ENCODE measurements at regions not wholly inside any gene's neighbourhood (a gene's known extent, or its start where the extent isn't known, plus 50 kb on each side); places are given as distances from the start of the nearest gene placed in this dataset.

GRCh38 chr7:28347475-28348318, 64.6 kb upstream of the CREB5 start (continued):
- TF ChIP-seq KLF1 (tag; IDR thresholded peaks at IDR 0.05) (no peak), SIX5 (IDR thresholded peaks at IDR 0.05; ENCODE audit: borderline replicate concordance in 1 of 2, insufficient read depth in 1 of 2, low read depth in 1 of 2, low read length in 2 of 2) (no peak), ZBTB43 (CRISPR knock-in tag; IDR thresholded peaks at IDR 0.05) (no peak), FOXA3 (CRISPR knock-in tag; conservative IDR thresholded peaks at IDR 0.05 in 1 of 2, IDR thresholded peaks at IDR 0.05 in 1 of 2) (no peak), DNMT1 (IDR thresholded peaks at IDR 0.05) (no peak), KHSRP (IDR thresholded peaks at IDR 0.05) (no peak), ZBTB7A (IDR thresholded peaks at IDR 0.05; ENCODE audit: borderline replicate concordance, control insufficient read depth, low read depth, low read length) (no peak)

DNA sequence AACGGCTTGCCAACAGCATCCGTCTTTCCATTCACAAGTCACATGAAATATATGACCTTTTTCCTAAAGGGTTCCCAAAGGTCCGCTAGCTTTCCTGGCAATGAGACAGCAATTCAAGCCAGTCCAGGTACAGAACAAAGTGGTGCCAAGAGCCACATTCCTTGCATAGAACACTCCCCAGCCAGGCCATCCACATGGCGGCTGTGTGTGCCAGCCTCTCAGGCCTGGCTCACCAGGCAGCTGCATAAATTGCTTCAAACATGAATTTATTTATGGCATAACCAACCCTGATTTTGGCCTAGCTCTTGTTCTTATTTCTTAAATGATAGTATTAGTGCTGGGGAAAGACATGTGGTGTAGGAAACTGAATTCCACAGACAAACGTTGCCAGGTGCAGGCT, 63.7 kb upstream of the CREB5 start:
- Histone ChIP-seq H3K9me3 (replicated peaks; ENCODE audit: control insufficient read depth, insufficient read depth, low read depth, low read length) (no peaks in the 10 kb centered on the region), H3K79me2 (ENCODE audit: control insufficient read depth, insufficient read depth, low read length) (no peaks in the 10 kb centered on the region), H2AFZ (ENCODE audit: low read depth, low read length) (no peak overlapping the region), H3K4me1 (replicated peaks in 1 of 2; ENCODE audit: control insufficient read depth in 2 of 2, insufficient read depth in 2 of 2, low read length in 2 of 2) (no peaks in the 10 kb centered on the region), H3K27ac (ENCODE audit: extremely low read depth, low read depth, low read length) (no peak overlapping the region), H3K27me3 (ENCODE audit: control insufficient read depth in 2 of 2, insufficient read depth in 2 of 2, low read length in 2 of 2) (peaks cover 0 to 5% of the 10 kb centered on the region in 2 experiments; a peak in 3 of 5 replicates), H3K4me3 (no peak overlapping the region), H3K4me2 (ENCODE audit: insufficient read depth, low read length) (no peak overlapping the region), H3K9ac (ENCODE audit: insufficient read depth in 1 of 2, low read depth in 2 of 2, low read length in 2 of 2) (no peak overlapping the region), H3K9me1 (ENCODE audit: control insufficient read depth, insufficient read depth, low read length) (no peaks in the 10 kb centered on the region), H4K20me1 (replicated peaks; ENCODE audit: control insufficient read depth, insufficient read depth, low read length) (no peaks in the 10 kb centered on the region), H3K36me3 (ENCODE audit: control insufficient read depth, insufficient read depth, low read length) (no peaks in the 10 kb centered on the region)
- intact Hi-C loops (cut with micrococcal nuclease): no loop called here
- POLR2A ChIA-PET: interaction anchor here (0.7 kb wide), 1 partner anchor 31 kb away, joined by 4 read pairs; no protein-coding TSS in a partner anchor
- BruUV-seq (replicated peaks): no TSS peak
- no peak for FAIRE-seq
- no peak for DNase-seq (ENCODE audit: extremely low read depth in 1 of 4, low spot score in 3 of 4)
- CTCF ChIA-PET (ENCODE audit: low intra/inter-chr PET ratio): no interaction called here
- WGBS (ENCODE audit: insufficient coverage, low coverage, missing lambda C conversion rate): 0% methylated on average over 5 of the region's 5 CpGs
- in situ Hi-C loops (cut with MboI): no loop called here
- ATAC-seq: no peak
- TF ChIP-seq MYBL2 (IDR thresholded peaks at IDR 0.05; ENCODE audit: low read depth) (no peak), MYBL2 (CRISPR knock-in tag; IDR thresholded peaks at IDR 0.05; ENCODE audit: borderline replicate concordance) (no peak), SREBF1 (IDR thresholded peaks at IDR 0.05; ENCODE audit: borderline replicate concordance, low read depth, low read length) (no peak), SAP30 (IDR thresholded peaks at IDR 0.05; ENCODE audit: borderline replicate concordance, insufficient read depth, low read depth, low read length, poor library complexity, severe bottlenecking) (no peak), NR2C2 (CRISPR knock-in tag; IDR thresholded peaks at IDR 0.05) (no peak), NR2C2 (tag; IDR thresholded peaks at IDR 0.05) (no peak), TCFL5 (CRISPR knock-in tag; conservative IDR thresholded peaks at IDR 0.05) (no peak), TARDBP (IDR thresholded peaks at IDR 0.05) (no peak)
- TF ChIP-seq, protein P1, sequence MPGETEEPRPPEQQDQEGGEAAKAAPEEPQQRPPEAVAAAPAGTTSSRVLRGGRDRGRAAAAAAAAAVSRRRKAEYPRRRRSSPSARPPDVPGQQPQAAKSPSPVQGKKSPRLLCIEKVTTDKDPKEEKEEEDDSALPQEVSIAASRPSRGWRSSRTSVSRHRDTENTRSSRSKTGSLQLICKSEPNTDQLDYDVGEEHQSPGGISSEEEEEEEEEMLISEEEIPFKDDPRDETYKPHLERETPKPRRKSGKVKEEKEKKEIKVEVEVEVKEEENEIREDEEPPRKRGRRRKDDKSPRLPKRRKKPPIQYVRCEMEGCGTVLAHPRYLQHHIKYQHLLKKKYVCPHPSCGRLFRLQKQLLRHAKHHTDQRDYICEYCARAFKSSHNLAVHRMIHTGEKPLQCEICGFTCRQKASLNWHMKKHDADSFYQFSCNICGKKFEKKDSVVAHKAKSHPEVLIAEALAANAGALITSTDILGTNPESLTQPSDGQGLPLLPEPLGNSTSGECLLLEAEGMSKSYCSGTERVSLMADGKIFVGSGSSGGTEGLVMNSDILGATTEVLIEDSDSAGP (CRISPR knock-in tag; IDR thresholded peaks at IDR 0.05): no peak
- TF ChIP-seq, protein P2, sequence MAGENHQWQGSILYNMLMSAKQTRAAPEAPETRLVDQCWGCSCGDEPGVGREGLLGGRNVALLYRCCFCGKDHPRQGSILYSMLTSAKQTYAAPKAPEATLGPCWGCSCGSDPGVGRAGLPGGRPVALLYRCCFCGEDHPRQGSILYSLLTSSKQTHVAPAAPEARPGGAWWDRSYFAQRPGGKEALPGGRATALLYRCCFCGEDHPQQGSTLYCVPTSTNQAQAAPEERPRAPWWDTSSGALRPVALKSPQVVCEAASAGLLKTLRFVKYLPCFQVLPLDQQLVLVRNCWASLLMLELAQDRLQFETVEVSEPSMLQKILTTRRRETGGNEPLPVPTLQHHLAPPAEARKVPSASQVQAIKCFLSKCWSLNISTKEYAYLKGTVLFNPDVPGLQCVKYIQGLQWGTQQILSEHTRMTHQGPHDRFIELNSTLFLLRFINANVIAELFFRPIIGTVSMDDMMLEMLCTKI (IDR thresholded peaks at IDR 0.05; ENCODE audit: partially characterized antibody): no peak
